HG02970 (cell line): ENCODE measurements at regions not wholly inside any gene's neighbourhood (a gene's known extent, or its start where the extent isn't known, plus 50 kb on each side); places are given as distances from the start of the nearest gene placed in this dataset.

Experiments
- ATAC-seq: cut with Tn5 transposase; IDR thresholded peaks from one replicate; pipeline ENCODE4 v1.9.1; 2021; ENCODE audit warnings: mild to moderate bottlenecking, moderate library complexity, moderate number of reproducible peaks; ENCODE audit not compliant: unreplicated experiment, low FRiP score

GRCh38 chr4:156556336-156556735, 415.3 kb downstream of the PDGFC start:
- ATAC-seq, result no peak

- ATAC-seq, result no peak
Observed at GRCh38 chr4:156553659-156554058, 417.9 kb downstream of the PDGFC start.

- no peak for ATAC-seq
Observed at GRCh38 chr4:156547891-156548290, 423.7 kb downstream of the PDGFC start.

- no peak for ATAC-seq
Observed at GRCh38 chr4:156547439-156547838, 424.2 kb downstream of the PDGFC start.

GRCh38 chr4:156545003-156545785, 426.4 kb downstream of the PDGFC start:
- no peak for ATAC-seq

GRCh38 chr4:156539376-156539775, 432.2 kb downstream of the PDGFC start:
- no peak for ATAC-seq

- ATAC-seq, result no peak
Observed at GRCh38 chr4:156538651-156539257, 432.8 kb downstream of the PDGFC start.

- no peak for ATAC-seq
Observed at GRCh38 chr4:156538210-156538609, 433.4 kb downstream of the PDGFC start.

- no peak for ATAC-seq
Observed at GRCh38 chr4:156537286-156537685, 434.3 kb downstream of the PDGFC start.

- ATAC-seq, result no peak
Observed at GRCh38 chr4:156536661-156537060, 434.9 kb downstream of the PDGFC start.

- no peak for ATAC-seq
Observed at GRCh38 chr4:156534205-156534604, 437.4 kb downstream of the PDGFC start.

- no peak for ATAC-seq
Observed at GRCh38 chr4:156528216-156528615, 443.4 kb downstream of the PDGFC start.

- ATAC-seq, result no peak
Observed at GRCh38 chr4:156527237-156527993, 444.2 kb downstream of the PDGFC start.

GRCh38 chr4:156523991-156524390, 447.6 kb downstream of the PDGFC start:
- ATAC-seq, result no peak

- ATAC-seq, result no peak
Observed at GRCh38 chr4:156523492-156523891, 448.1 kb downstream of the PDGFC start.

- ATAC-seq, result no peak
Observed at GRCh38 chr4:156521631-156522030, 450.0 kb downstream of the PDGFC start.

GRCh38 chr4:156517956-156518355, 453.6 kb downstream of the PDGFC start:
- no peak for ATAC-seq

- no peak for ATAC-seq
Observed at GRCh38 chr4:156517546-156517945, 454.1 kb downstream of the PDGFC start.

GRCh38 chr4:156516698-156517097, 454.9 kb downstream of the PDGFC start:
- no peak for ATAC-seq

- ATAC-seq, result no peak
Observed at GRCh38 chr4:156515295-156515694, 456.3 kb downstream of the PDGFC start.

GRCh38 chr4:156512622-156513021, 459.0 kb downstream of the PDGFC start:
- ATAC-seq, result no peak
